ENCODE measurements at regions not wholly inside any gene's neighbourhood (a gene's known extent, or its start where the extent isn't known, plus 50 kb on each side); places are given as distances from the start of the nearest gene placed in this dataset.

DNA sequence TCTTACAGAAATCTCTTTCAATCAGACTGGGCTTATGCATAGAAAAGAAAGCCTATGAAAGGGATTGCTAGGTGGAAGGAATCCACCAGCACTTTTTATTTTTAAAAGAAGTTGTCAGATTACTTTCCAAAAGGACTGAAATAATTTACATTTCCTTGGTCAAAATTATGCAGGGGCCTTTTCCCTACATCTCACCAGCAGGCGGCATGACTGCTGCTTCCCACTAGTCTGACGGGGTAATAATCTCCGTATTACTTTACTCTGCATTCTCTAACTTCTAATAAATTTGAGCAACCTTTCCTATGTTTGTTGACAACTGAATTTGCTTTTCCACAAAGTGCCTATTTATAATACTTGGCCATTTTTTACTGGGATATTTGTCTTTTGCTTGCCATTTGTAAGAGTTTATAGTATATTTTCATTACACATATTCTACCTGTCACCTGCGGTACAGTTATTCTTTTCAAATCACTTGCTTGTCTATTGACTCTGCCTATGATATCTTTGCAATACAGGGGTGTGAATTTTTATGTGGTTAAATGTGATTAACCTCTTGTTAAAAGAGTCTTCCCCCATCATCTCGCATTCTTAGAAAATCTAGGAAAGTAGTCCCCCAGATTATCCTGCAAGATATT, 51.9 kb upstream of the USP47 start:
- DNase-seq (ENCODE audit: low spot score) = no peak

DNA sequence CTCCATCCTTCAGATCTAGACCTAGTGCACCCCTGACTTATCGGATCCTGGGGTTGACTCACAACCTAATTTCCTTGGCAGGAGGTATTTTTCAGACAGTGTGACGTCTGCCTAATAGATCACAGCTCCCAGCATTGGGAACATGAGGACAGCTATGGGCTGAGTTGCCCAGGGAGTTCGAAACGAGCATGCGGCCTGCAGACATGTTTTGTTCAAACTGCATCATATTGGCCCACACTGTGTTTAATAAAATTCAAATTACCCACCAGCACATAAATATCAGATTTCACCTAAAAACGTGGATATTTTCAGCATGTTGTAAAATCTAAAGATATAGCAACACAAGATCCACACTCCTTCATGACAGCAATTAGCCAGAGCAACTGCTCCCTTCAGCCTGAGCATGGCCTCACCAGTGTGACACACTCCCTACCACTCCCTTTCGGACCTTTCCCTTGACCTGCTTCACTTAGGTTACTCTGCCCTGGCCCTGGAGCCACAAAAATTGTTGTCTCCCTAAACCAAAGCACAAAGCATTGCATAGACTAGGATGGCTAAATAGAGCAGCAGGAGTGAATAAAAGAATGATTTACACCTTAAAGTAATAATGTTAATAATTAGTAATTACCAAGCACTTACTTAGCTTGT, 53.6 kb upstream of the USP47 start:
- no peak for DNase-seq (ENCODE audit: low spot score)

DNA sequence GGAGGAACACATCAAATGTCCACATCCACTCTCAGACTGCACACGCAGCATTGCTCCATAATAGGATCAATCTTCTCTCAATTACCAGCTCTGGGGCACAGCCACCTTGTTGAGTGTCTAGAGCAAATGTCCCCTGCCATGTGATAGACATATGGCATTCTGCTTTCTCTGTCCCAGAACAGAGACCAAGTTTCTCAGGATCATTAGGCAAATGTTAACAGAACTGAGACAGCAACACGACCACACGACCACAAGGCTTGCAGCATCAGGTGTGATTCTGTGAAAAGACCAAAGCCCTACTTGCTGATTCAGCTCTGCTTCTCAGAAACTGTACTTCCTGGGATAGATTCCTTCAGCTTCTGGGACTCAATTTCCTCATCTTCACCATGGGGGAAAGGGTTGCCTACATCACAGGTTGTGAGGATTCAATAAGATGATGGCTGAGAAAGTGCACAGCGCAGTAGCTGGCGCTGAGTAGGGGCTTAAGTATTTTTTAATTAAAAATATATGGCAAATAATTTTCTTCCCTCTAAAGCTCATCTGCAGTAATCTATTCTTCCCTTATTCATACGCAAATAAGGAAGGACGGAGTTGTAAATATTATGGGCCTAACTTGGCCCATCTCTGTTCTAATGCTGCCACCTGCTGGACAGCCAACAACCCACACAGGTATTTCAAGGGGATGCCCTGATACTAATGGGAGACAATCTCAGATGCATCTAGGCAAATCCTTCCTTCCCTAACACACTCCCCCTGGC, 54.3 kb upstream of the USP47 start:
- peak; percentile 69 for DNase-seq (ENCODE audit: low spot score)

DNA sequence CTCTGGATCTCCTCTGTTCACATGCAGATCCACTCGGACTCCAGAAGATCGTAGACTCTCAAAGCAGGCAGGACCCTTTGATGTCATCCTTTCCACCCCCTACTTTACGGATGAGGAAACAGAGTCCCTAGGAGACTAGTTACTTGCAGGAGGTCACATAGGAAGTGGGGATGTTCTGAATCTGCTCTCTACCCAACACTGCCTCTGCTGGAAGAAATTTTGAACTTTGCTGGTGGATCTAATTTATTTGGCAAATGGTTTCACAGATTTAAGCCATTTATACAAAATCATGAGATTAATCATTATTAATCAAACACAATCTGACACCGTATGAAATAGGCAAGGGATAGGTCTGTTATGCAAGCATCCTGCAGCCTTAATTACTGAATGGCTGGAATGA, 55.0 kb upstream of the USP47 start:
- no peak for DNase-seq (ENCODE audit: low spot score)

DNA sequence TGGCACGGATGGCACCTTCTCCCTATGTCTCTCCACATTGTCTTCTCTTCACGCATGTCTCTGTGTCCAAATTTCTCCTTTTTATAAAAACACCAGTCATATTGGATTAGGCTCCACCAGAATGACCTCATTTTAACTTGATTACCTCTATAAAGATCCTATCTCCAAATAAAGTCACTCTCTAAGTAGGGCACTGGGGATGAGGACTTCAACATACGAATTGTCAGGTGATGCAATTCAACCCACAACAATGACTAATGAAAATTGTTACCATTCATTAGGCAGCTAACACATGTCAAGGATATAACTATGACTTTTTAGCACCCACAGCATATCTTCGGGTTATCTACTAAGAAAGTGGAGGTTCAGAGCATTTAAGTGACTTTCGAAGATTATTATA, 55.5 kb upstream of the USP47 start:
- no peak for DNase-seq (ENCODE audit: low spot score)

DNA sequence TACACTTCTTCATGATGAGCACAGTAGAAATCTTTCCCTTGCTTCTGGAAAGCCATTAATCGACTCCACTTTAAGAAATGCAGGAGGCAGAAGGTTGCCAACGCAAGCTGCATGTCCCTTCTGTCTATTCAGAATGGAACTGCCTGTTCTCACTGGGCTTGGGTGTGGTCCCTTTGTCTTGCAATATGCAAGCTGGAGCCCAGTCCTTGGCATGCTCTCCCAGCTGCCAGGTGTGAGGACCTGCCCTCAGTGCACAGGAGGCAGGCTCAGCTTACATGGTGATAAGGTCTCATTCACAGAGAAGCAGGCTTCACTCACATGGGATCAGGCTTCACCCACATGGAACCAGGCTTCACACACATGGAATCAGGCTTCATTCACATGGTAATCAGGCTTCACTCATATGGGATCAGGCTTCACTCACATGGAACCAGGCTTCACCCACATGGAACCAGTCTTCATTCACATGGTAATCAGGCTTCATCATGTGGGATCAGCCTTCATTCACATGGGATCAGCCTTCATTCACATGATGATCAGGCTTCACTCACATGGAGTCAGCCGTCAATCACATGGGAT, 59.2 kb upstream of the USP47 start:
- DNase-seq (ENCODE audit: low spot score) = no peak

DNA sequence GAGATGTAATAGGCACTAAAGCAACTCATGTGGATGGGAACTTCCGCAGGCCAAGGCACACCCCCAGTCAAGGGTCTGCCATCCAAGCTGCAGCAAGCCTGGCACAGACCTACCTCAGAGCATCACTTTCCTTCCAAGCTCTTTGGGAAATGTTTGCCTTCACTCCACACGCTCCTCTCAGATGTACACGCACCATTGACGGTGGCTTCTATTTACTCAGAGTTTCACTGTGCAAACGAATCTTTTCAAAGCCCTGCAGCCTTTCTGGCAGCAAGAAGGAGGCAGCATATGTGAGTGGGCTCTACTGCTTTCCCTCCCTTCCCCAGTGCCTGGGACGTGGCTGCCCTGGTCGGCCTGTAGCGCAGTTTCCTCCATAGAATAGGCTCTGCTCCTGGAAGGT, 60.9 kb upstream of the USP47 start:
- no peak for DNase-seq (ENCODE audit: low spot score)

DNA sequence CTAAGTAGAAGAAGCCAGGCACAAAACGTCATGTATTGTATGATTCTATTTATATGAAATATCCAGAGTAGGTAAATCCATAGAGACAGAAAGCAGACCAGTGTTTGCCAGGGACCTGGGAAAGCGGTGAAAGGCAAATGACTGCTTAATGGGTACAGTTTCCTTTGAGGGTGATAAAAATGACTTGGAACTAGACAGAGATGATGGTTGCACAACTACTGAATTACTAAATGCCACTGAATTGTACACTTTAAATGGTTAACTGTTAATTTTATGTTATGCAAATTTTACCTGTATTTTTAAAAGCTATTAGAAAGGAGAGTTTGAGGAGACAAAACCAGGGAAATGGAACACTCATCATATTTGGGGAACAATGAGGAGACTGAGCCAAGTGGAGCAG, 61.8 kb upstream of the USP47 start:
- no peak for DNase-seq (ENCODE audit: low spot score)

DNA sequence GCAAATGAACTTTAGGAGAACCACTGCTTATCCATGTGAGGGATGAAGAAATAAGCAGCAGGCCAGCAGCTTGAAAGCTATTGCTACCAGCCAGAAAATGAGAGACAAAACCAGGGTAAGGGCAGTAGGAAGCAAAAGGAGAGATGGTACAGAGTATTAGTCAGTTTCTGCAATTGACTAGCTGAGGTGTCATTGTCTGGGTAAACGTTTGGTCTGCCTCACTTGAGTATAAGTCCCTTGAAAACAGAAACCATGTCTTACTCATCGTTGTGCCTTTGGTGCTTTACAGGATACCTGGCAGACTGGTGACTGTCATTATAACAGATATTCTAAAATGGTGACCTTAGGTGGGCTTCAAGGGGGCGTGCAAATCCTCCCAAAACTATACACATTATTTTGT, 63.9 kb upstream of the USP47 start:
- no peak for DNase-seq (ENCODE audit: low spot score)

DNA sequence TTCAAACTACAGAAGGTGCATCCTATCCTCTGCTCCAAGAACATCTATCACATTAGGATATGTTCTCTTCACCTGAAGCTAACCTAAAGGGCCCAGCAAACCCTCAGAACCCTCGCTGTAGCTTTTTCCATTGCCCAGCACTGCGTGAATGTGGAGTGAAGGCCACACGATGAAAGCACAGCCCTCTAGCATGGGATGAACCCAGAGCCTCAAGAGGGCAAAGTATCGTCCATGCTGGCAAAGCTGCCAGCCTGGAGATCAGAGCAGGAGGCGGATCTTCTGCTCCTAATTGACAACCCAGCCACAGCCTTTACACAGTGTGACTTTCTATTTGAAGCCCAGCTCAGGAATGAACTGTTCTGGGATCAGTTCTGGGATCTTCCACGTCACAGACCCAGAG, 65.1 kb upstream of the USP47 start:
- DNase-seq (ENCODE audit: low spot score) = no peak

DNA sequence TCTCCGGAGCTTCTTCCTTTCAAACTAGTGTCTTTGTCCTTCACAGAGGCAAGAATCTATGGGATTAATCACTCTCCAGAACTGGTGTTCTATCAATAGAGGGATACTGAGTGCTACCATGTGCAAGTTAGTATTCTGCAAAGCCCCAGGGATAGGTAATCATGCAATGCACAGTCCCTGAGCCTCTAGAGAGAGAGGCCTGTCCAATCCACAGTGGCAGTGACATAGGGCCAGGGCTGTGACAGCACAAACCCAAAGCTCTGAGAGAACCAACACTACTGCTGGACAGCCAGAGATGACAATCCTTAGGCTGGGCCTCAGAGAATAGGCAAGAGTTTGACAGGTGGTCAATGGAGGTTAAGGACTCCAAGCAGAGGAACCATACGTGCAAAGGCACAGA, 66.8 kb upstream of the USP47 start:
- DNase-seq (ENCODE audit: low spot score) = no peak

DNA sequence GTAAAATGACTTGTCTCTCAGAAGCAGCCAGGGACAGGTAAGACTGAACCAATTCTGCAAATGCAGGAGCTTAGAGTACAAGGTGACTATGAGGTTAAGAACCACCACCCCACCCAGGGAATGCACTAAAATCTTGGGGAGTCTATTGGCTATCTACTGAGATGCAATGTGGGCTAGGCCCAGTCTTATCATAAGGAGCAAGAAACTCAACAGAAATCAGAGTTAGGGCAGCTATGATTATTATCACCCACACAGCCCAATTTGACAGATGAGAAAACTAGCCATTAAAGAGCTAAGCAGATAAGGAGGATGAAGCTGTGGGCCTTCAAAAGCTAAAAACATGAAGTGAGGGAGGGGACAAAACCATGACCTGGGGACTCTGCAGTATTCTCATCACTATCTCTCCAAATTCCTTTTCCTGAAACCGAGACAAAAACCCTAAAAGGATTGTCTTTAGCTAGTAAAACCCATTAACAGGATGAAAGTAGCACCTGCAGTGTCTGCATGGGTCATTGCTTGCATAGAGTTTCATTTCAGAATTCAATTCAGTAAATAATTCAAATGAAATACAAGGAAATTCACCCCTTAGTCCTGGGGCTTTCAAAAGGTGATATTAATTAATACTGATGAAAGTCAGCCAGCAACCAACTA, 68.8 kb upstream of the USP47 start:
- DNase-seq (ENCODE audit: low spot score) = no peak

DNA sequence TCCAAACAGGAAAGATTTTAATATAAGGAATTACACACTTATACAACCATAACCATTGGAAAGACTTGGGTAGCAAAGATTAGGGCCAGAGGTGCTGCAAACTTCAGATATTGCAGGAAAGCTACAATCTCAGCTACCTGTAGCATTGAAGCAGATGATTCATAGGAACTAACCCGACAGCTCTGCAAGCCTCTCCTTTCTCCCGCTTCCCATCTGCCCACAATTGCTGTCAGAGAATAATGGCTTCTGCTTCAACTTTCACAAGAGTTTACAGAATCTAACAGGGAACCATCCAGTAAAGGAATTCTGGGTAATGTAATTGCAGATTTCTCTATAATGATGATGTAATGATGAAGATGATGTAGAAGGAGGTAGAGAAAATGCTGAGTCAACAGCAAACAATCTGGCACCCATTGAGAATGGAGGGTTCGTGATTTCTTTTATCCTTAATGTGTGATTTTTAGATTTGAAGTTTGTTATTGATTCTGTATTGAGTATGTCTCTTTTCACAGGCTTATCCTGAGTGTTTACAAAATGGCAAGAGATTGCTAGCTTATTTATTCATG, 70.8 kb upstream of the USP47 start:
- DNase-seq (ENCODE audit: low spot score) = no peak

DNA sequence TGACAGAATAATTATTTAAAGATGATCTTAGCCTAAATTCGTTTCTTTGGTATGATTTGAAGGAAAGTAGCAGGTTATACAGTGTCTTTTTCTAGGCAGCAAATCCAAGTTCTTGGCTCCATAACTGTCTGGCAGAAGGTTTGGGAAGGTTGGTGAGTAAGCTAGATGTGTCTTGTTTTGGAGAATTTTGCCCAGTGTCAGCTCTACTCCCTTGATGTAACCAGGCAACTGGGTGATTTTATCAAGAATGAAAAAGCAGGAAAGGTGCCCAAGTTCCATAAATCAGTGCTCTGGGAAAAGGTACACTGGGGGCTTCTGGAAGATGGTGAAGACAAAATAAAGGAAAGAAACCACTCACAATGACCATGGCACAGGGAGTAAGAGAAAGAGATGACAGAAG, 71.5 kb upstream of the USP47 start:
- no peak for DNase-seq (ENCODE audit: low spot score)

DNA sequence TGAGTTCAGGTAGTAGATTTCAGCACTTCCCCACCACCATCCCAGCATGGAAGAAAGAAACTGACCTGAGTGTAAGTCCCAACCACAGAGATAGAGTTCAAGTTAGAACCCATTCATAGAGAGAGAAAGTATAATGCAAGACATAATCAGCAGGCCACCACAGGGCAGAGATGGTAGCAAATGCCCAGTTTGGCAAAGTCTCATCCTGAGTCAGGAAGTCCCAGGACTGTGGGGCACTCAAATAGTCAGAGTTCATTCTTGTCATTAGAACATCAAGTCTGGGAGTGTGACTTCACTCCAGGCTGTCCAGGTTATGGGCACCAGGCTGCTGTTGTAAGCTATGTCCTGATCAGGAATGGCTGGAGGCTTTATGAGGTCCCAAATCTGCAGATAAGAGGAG, 72.0 kb upstream of the USP47 start:
- DNase-seq (ENCODE audit: low spot score) = no peak

DNA sequence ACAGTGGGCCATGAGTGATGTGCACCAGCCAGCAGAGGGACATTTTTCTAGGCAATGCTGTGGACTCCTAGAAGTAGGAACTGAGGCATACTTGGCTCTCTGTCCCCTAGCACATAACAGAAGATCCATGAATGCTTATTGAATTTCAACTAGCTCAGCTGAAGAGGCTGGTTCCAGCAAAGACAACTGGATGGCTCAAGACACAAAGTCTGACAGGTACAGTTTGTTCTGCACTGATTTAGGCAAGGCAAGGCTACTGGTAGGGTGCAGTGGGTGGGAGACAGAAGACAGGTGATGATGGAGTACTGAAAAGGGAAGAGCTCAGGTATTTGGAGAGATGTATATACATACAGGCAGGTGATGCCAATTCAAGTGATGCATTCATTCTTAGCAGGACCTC, 72.4 kb upstream of the USP47 start:
- no peak for DNase-seq (ENCODE audit: low spot score)

DNA sequence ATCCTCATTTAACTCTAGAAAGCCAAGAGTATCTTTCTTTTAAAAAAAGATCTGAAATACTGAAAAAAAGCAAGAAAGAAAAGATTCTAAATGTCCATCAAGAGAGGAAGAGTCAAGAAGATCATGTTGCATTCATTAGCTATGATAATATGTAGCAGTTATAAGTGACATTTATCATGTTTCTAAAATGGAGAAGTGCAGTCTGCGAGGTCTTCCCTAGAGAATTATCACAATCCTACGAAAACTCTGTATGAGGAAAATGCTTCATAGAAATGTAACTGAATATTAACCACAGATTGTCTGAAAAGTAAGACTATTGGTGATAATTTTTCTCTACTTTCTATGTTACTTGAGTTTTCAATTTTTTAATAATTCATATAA, 77.4 kb upstream of the USP47 start:
- DNase-seq (ENCODE audit: low spot score) = no peak

DNA sequence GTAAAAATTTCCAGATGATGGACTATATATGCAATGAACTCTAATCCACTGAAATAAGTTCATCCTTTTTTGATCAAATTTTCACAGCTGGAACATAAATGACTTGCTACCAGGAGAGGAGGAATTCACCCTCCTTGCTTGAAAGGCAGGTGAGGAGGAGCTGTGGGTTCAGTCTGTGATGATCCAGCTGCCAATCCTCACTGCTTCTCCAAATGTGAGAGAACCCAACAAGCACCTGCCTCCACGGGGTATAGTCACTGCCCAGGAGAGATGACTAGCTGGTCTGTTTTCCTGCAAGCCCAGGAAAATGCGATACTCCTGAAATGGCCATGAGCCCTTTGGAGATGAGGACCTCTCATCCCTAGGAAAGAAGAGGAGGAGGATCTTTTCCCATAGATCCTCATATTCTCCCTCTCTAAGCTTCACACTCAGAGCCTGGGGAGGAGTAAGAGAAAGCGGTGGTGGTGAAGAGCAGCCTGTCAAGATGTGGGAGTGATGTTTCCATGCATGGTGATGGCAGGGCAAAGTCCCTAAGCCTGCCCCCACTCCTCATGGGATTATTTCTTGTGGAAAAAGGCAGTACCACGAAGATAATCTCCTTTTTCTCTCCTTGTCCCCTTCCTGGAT, 77.9 kb upstream of the USP47 start:
- no peak for DNase-seq (ENCODE audit: low spot score)

DNA sequence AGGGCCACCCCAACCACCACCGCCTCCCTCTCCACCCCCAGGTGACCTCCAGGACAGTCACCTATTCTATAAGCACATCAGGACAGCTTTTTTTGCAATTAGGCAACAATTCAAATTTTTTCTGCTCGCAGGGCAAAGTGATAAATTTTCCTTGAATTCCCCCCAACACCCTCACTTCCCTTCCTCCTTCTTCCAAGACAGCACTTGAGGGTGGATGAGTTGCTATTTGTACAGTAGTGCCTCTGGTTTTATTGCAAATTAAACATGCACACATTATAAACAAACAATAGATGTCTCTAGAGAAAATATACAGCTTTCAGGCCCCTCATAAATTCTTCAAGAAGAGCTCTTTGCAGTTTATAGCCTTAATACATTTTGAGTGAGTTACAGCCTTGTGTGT, 80.9 kb upstream of the USP47 start:
- DNase-seq (ENCODE audit: low spot score) = no peak

DNA sequence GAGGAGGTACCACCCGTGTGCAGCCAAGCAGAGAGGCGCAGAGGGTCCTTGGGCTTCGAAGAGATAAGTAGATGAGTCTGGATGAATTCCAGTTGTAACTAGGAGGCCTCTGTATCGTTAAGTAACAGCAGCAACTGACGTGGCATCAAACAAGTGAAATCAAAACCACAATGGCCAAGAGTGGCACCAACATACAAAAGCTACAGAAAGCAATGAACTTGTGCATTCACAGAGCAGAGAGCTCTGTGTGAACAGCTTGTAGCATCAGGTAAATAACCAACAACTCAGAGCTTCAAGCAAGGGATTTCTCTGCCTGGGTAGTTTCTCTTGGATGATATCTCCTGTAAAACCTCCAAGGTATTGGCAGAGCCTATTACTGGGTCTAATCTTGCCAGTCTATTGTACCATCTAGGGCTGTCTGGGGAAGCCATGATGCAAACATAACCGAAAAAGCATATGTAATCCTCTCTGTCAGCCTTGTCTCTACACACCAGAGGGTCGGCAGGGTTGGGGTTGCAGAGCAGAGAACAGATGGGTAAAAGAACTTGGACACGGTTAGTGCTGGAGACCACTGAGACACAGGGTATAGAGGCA, 83.1 kb upstream of the USP47 start:
- no peak for DNase-seq (ENCODE audit: low spot score)

DNA sequence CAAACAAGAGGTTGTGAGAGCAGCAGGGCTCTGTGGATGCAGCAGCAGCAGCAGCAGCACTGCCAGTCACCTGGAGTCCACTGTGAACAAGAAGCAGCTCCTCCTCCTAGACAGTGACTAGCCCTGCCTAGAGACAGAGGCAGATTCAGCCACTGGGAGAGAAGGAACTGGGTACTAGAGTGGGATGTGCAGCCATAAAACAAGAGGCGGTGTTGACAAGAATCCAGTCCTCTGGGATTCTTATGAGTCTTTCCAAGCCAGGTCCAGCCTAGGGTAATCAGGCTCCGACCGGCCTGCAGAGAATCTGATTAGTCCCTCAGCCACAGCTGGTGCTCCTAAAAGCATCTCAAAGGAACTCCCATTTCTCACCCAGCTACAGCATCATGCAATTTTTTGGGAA, 83.9 kb upstream of the USP47 start:
- no peak for DNase-seq (ENCODE audit: low spot score)

DNA sequence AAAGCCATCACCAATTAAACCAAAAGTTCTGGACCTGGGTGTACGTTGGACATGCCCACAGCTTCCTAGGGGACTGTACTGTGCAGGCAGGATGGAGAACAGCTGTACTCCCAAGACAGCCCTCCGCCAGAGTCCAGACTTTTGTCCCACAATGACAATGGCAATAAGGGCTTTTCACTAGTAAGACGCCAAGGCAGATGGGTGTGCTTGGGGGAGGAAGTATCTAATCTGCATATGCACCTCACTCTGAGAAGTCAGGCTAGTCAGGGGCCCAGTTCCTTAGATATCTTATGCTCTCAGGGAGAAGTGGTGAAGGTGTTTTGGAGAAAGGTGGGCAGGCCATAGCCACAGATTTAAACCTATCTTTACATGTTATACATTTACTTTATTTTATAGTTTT, 85.1 kb upstream of the USP47 start:
- no peak for DNase-seq (ENCODE audit: low spot score)
